ENCODE measurements at regions not wholly inside any gene's neighbourhood (a gene's known extent, or its start where the extent isn't known, plus 50 kb on each side); places are given as distances from the start of the nearest gene placed in this dataset.
A peak's percentile ranks its signal among the peaks of the same experiment; 100 is the strongest.
"Not testable (repeated sequence)": the region's sequence is repeated elsewhere in the genome, so short reads cannot be mapped to it uniquely, and the experiment has no call there.

DNA sequence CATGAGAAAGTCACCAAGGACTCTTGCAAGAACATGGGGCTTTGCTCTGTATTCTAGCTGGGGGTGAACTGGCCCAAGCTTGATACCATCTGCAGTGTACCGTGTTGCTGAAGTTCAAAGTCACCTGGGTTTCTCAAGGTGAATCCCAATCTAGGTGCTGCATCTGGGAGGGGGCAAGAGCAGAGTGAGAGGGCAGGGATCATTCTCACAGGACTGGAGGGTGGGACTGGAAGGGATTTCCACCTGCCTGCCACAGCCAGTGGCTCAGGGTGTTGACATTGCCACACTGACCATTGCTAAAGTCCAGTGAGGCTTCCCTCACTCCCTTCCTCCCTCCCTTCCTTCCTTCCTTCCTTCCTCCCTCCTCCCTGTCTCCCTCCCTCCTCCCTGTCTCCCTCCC, 98.7 kb downstream of the MYCN start:
- DNase-seq, result no peak

DNA sequence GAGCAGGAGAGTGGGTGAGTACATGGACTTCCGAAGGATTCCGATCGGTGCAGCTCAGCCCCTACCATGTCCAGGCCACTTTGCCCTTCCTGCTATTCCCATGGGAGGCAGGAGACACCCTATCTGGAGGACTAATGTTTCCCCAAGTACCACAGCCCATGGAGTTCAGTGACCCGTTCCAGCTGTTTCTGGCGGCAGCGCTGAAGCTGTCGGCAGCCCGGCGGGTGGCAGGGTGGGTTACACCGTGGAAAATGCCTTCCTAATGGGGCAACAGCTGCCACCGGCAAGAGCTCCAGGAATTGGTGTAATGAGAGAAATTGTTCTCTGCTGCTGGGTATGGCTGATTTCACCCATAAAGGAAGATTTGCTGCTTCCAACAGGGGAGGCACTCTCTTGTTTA, 98.3 kb downstream of the MYCN start:
- peak; percentile 93 for DNase-seq

GRCh38 chr2:16037808-16038457, 97.6 kb downstream of the MYCN start:
- DNase-seq, result no peak

GRCh38 chr2:16036951-16037350, 96.6 kb downstream of the MYCN start:
- no peak for DNase-seq

DNA sequence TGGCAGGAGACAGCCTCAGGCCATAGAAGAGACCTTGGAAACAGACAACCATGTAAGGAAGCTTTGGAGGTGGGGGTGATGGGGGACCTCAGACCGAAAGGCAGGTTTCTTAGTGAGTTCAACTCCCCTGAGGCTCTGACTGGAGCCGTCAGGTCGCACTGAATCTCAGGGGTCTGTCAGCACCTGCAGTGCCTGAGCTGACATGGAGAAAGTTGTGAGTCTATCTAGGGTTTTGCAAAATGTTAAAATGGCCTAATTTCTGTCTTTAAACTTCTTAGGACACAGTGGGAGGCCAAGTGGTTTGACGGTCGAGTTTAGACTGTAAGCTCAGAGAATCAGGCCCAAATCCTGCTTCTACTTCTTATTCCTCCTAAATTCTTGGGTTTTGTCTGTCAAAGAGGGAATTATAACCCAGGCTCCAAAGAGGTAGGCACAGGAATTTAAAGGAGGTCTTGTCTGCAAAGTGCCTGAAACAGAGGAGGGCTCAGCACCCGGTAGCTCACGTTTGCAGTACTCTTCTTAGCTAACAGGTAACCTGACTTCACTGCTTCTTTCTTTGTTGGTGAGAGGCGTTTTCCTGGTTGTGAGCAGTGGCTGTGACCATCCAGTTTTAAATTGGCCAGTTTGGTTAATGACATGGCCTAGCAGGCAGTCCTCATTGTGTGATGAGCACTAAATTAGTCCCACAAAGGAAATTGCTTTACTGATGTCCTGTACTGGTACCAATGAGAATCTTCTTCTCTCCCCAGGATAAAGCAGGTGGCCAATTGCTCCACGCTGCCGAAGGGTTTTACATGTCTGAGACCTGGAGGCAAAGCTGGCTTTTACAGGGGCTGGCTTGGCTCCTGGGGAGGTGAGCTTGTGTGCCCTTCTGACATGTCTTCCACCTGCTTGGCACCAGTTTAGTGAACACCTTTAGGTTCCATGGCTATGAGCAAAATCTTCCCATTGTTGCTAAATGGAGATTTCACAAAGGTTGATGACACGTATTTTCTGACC, 95.7 kb downstream of the MYCN start:
- no peak for DNase-seq

DNA sequence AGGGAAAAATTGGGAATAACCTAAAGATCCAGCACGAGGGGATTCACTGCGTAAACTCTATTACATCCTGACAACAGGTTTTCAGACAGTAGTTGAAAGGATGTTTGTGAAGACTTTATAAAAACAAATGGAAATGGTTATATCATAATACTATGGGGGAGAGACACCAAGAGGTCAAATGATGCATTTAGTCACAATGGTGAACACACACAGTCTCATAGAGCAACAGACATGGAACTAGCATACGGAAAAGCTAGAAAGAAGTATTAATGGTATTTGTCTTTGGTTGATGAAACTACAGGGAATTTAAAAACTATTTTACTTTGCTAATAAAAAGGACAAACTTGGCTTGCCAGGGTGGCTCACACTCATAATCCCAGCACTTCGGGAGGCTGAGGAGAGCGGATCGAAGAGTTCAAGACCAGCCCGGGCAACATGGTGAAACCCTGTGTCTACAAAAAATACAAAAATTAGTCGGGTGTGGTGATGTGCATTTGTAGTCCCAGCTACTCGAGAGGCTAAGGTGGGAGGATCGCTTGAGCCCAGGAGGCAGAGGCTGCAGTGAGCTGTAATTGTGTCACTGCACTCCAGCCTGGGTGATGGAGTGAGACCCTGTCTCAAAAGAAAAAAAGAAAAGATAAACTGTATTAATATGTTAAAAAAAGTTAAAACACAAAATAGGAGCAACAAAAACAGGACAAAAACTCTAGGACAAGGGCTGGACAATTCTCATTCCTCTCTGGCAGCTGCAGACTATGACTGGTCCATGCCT, 94.8 kb downstream of the MYCN start:
- no peak for DNase-seq

DNA sequence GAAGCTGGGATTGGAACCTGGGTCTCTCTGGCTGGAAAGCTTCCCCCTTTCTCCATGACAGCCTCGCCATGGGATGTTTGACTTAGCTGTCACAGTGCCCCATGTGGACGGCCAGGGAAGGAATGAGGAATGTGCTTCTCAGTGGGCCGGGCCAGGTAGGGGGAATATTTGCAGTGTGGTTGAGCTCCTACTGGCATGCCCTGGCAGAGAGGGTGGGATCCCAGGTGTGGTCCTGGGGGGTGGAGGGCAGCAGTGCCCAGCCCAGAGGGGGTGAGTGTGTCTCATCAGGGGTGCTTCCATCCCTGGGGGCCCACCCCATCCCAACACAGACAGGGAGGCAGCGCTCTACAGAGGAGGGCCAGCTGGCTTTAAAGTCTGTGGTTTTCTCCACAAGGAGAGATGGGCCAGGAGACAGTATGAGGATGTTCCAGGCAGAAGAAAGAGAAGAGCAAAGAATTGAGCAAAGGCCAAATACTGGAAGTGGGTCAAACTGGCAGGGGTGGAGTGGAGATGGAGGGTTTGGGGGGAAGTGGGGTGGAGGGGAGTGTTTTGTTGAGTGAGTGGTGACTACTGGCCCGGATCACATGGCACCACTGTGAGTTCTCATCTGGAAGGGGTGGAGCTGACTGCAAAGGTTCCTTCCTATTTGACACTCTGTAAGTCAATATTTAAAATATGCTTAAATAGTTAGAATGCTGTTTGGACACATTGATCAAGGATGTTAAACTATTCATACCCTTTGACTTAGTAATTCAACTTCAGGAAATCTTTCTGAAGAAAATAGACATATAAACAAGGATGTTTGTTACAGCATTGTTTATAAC, 94.0 kb downstream of the MYCN start:
- peak; percentile 20 for DNase-seq

GRCh38 chr2:16033032-16033293, 92.6 kb downstream of the MYCN start:
- DNase-seq, result no peak

DNA sequence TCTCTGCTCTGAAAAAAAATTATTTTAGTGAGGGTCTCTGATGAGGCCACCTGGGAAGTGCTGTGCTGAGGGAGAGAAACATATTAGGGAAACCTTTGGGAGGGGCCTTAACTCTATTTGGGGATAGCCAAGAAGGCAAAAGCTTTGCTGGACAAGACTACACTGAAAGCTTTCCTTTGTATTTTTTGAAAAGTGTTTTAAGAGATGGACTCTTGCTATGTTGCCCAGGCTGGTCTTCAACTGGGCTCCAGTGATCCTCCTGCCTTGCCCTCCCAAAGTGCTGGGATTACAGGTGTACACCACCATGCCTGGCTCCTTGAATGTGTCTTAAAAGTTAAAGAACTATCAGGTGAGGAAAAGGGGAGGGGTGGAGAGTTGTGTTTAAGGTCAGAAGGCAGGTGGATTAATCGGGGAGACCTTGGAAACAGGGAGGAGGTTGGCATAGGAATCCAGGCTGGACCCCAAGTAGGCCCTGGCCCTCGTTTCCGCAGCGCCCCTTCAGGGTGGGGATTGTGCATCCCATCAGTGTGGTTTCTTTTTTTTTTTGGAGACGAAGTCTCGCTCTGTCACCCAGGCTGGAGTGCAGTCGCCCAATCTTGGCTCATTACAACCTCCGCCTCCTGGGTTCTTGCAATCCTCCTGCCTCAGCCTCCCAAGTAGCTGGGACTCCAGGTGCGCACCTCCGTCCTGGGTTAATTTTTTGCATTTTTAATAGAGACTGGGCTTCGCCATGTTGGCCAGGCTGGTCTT, 92.1 kb downstream of the MYCN start:
- no peak for DNase-seq

- peak; percentile 88 for DNase-seq
Measured at GRCh38 chr2:16031848-16032159, 91.5 kb downstream of the MYCN start.

- DNase-seq, result no peak
Measured at GRCh38 chr2:16031058-16031847, 90.9 kb downstream of the MYCN start.

GRCh38 chr2:16030206-16031057, 90.1 kb downstream of the MYCN start:
- DNase-seq, result no peak

DNA sequence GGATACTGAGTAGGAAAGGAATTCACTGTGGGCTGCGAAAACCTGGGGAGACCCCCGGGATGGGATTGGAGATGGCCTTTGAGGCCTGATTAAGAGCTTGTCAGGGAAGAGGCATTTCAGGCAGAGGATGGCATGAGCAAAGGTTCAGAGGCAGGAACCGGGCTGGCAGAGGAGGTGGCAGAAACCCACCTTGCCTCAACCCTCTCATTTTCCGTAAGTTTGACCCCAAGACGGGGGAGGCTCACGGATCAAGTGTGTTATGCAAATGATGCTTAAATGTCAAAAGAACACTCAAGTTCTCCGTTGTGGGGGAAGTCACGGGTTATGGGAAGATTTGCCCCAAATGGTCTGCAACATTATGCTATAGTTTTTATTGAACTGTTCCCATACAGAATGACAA, 88.3 kb downstream of the MYCN start:
- DNase-seq, result no peak

GRCh38 chr2:16026816-16027501, 86.6 kb downstream of the MYCN start:
- DNase-seq, result no peak

GRCh38 chr2:16025876-16026640, 85.7 kb downstream of the MYCN start:
- no peak for DNase-seq

GRCh38 chr2:16025211-16025875, 85.0 kb downstream of the MYCN start:
- no peak for DNase-seq

- DNase-seq, result not testable (repeated sequence)
Measured at GRCh38 chr2:16024628-16025027, 84.3 kb downstream of the MYCN start.
